Aorta (tissue), 5 donors: ENCODE measurements at regions not wholly inside any gene's neighbourhood (a gene's known extent, or its start where the extent isn't known, plus 50 kb on each side); places are given as distances from the start of the nearest gene placed in this dataset.

Experiments used
- ATAC-seq: fragments of 200-7000 bp; cut with Tn5 transposase; one replicate; pipeline ENCODE4 v1.9.1; 2022; ENCODE audit warnings: moderate library complexity; ENCODE audit not compliant: low FRiP score
- DNase-seq, 2 donors: peaks; one replicate each; pipeline ENCODE4 v3.0.0-alpha.2; 2020
- H3K27ac ChIP-seq, 2 donors: one replicate each; pipeline ENCODE4 v1.5.1; 2013; ENCODE audit warnings: low read length in 2 of 2, mild to moderate bottlenecking in 2 of 2, moderate library complexity in 2 of 2, control low read depth in 1 of 2, inconsistent platforms in 1 of 2, low read depth in 1 of 2
- H3K27me3 ChIP-seq, 2 donors: one replicate each; pipeline ENCODE4 v1.6.1; 2013; ENCODE audit warnings: control low read depth in 1 of 2, low read length in 1 of 2, mild to moderate bottlenecking in 1 of 2, moderate library complexity in 1 of 2; ENCODE audit not compliant: insufficient read depth in 2 of 2, control insufficient read depth in 1 of 2
- H3K36me3 ChIP-seq, 2 donors: one replicate each; pipeline ENCODE4 v1.6.1; 2013; ENCODE audit warnings: control low read depth in 1 of 2, low read length in 1 of 2, mild to moderate bottlenecking in 1 of 2; ENCODE audit not compliant: insufficient read depth in 2 of 2, control insufficient read depth in 1 of 2
- H3K4me1 ChIP-seq, 2 donors: one replicate each; pipeline ENCODE4 v1.6.1; 2013; ENCODE audit warnings: low read length in 2 of 2, control low read depth in 1 of 2, mild to moderate bottlenecking in 1 of 2, moderate library complexity in 1 of 2; ENCODE audit not compliant: insufficient read depth in 2 of 2, control insufficient read depth in 1 of 2
- H3K4me3 ChIP-seq, 2 donors: one replicate each; pipeline ENCODE4 v1.5.1; 2013; ENCODE audit warnings: low read length in 2 of 2, control low read depth in 1 of 2, mild to moderate bottlenecking in 1 of 2
- H3K9me3 ChIP-seq: one replicate; pipeline ENCODE4 v1.6.1; 2013; ENCODE audit warnings: mild to moderate bottlenecking, low read length; ENCODE audit not compliant: control insufficient read depth
- WGBS, 2 donors: extraction: QIAGEN DNeasy Blood & Tissue Kit; methylation state at CpG; one replicate each; pipeline ENCODE4 v1.1.7; 2013; 5-methylcytosine and 5-hydroxymethylcytosine counted together
- intact Hi-C, 2 donors: fragments of 100-400 bp; cut with DNase I; formaldehyde crosslinking; loops; one replicate each; pipeline versions ENCODE4 v1.14.2 to v1.15.0; 2022
- donor health status: healthy with polysubstance abuse.
- donor health status: Bipolar disorder and iron deficiency.
- donor health status: DM: no; HTN: no; CAD: no.
- donor health status: DM: no; HTN: no; CAD: no.
- donor health status: DM: yes; HTN: yes; CAD: no.

DNA sequence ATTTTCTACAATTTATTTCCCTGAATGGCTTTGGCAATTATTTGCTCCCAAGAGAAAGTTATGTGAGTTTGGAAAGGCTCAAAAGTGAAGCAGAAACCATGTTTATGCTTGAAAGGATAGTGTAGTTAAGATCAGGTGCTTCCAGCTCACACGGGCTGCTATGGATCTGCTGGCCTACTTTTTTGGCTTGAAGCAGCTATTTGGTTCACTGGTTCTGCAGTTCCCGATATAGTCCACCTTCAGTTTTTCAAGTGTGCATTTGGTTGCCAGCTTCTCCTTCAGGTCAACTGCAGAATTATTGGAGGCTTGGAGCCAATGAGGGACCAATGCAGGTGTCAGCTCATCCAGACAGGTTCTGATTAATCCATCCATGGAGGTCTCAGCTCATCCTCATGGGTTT lies 484.3 kb upstream of the SEMA3A start:
- no peak for ATAC-seq

DNA sequence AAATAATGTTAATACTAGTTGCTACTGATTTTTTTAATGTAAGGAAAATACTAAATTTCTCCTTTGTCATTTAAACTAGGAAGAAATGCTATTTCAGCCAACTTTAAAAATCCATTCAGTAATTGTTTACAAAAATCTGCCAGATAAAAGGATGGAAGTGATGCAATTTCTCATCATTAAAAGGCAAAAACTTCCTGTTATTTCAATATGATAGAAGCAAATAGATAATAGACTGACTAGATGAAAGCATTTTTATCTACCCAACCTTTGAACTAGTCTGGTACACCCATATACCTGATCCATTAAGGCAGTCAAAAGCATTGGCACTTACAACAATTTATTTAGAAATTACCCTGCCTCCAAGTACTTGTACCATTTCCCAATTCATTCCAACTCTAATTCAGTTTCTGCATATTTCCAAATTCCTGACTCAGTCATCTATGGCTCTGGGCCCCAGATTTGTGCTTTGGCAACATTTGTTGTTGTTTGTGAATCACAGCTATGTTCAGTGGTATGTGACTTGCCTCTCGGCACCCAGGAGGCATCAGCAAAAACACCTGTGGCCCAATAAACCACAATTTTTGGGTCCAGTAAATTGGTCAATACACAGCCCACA lies 482.6 kb upstream of the SEMA3A start:
- intact Hi-C loops = no loop called here
- H3K27ac ChIP-seq = no peak overlapping the region
- no peaks in the 10 kb centered on the region for H3K9me3 ChIP-seq
- 52 to 68% methylated on average over 1 of the region's 1 CpG for WGBS, 2 donors
- H3K27me3 ChIP-seq = no peaks in the 10 kb centered on the region
- DNase-seq (no peak), ATAC-seq (no peak)
- H3K4me3 ChIP-seq = no peak overlapping the region
- no peaks in the 10 kb centered on the region for H3K36me3 ChIP-seq
- peaks cover 7% of the 10 kb centered on the region in 2 donors for H3K4me1 ChIP-seq

More for the DNA sequence above, 484.3 kb upstream of the SEMA3A start:
- no peak overlapping the region for H3K27ac ChIP-seq
- H3K27me3 ChIP-seq = no peaks in the 10 kb centered on the region
- H3K4me3 ChIP-seq = no peak overlapping the region
- no peak for DNase-seq
- peaks cover 2 to 4% of the 10 kb centered on the region in 2 donors for H3K4me1 ChIP-seq
- H3K9me3 ChIP-seq = no peaks in the 10 kb centered on the region
- 79 to 80% methylated on average over 2 of the region's 2 CpGs for WGBS, 2 donors
- intact Hi-C loops = no loop called here
- H3K36me3 ChIP-seq = no peaks in the 10 kb centered on the region

DNA sequence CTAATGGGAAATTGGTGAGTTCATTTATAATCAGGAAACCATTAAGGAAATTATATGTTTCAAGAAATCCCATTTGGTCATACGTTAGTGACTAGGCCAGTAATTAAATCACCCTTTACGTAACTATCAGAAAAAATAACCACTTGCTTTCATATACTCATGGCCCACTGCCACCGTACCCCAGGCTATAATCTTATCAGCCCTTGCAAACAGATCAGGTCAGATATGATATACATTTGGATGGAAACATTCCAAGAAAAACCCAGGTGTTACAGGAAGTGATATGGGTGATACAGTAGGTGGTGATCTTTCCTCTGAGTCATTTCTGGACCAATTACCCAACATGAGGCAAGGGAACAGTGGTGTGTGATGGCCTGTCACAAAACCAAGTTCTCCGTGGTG lies 481.0 kb upstream of the SEMA3A start:
- Histone ChIP-seq H3K27ac (no peak overlapping the region), H3K4me1 (peaks cover 7% of the 10 kb centered on the region in 2 donors), H3K27me3 (no peaks in the 10 kb centered on the region), H3K9me3 (no peaks in the 10 kb centered on the region), H3K36me3 (no peaks in the 10 kb centered on the region), H3K4me3 (no peak overlapping the region)
- 85 to 86% methylated on average over 4 of the region's 4 CpGs for WGBS, 2 donors
- intact Hi-C loops = no loop called here
- DNase-seq = no peak
- no peak for ATAC-seq

DNA sequence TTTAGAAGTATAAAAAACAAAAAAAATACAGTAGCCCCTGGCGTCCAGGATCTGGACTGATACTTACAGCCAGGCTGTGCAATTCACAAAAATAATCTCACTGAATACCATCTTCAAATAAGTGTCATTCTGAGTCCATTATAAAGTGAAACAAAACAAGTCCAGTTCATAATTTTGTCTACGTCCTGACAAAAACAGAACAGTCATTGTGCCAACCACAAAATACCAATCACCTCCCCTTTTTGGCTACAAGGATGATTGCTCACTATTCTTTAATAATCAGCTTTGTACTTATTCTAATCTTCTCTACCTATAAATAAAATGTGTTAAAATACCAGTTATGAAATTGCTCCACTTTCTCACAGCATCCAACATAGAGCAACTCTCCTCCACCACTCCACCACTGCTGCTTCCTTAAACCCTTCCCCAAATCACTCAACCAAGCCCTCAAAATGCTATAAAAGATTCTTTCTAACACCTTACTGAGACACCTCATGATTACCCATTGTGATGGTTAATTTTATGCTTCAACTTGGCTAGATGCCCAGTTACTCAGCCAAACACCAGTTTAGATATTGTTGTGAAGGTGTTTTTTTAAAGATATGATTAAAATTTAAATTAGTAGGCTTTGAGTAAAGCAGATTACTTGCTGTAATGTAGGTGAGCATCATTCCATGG lies 479.8 kb upstream of the SEMA3A start:
- H3K27ac ChIP-seq = no peak overlapping the region
- ATAC-seq (no peak), DNase-seq (no peak)
- no peaks in the 10 kb centered on the region for H3K9me3 ChIP-seq
- WGBS, 2 donors = 14 to 27% methylated on average over 2 of the region's 2 CpGs
- no peaks in the 10 kb centered on the region for H3K27me3 ChIP-seq
- peaks cover 7% of the 10 kb centered on the region in 2 donors for H3K4me1 ChIP-seq
- intact Hi-C loops = no loop called here
- H3K4me3 ChIP-seq = no peak overlapping the region
- no peaks in the 10 kb centered on the region for H3K36me3 ChIP-seq

DNA sequence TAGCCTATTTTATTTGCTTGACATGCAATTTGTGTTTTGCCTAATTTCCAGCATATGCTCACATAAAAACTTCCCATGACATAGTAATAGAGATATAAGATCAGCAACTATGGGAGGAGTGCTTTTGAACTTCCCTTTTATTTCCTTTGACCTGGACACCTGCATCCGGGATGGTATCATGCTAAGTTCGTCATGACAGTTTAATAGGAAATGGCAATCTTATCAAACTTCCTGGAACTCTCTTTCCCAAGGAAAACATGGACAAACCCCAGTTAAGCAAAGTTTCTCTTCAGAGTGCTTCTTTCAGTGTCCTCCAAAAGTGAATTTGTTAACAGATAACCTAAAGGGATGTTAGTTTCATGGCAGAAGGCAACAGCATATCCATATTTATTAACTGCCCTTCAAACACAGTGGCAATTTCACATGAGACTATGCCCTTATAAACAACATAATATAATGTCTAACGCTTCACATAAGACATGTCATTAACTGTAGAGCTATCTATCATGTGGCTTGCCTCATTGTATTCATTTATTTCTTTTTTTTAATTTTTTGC lies 474.7 kb upstream of the SEMA3A start:
- Histone ChIP-seq H3K4me1 (peaks cover 5 to 9% of the 10 kb centered on the region in 2 donors), H3K4me3 (no peak overlapping the region), H3K27ac (peak overlapping the region in 1 of 2 donors; percentile 36), H3K9me3 (no peaks in the 10 kb centered on the region), H3K36me3 (no peaks in the 10 kb centered on the region), H3K27me3 (no peaks in the 10 kb centered on the region)
- ATAC-seq (no peak), DNase-seq (no peak)
- intact Hi-C loops = no loop called here
- WGBS, 2 donors = 59 to 64% methylated on average over 3 of the region's 3 CpGs

DNA sequence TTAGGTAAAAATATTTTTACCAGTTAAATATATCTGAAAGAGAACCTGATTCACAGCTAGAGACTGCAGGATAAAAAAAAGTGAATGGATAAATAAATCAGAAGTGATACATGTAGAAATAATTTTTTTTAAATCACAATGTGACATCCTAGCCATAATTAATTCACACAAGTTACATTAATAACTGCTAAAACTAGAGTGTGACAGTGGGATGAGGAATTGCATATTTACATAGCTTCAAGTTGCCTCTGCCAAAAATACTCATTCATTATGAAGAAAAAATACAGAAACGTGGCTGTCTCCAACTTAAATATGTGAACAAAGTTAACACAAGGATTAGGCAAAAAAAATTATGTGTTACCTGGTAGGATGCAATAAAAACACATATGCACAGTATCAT lies 473.5 kb upstream of the SEMA3A start:
- Histone ChIP-seq H3K9me3 (no peaks in the 10 kb centered on the region), H3K27me3 (no peaks in the 10 kb centered on the region), H3K36me3 (no peaks in the 10 kb centered on the region), H3K4me3 (no peak overlapping the region), H3K4me1 (peaks cover 4 to 6% of the 10 kb centered on the region in 2 donors), H3K27ac (no peak overlapping the region)
- no peak for ATAC-seq
- 0 to 3% methylated on average over 1 of the region's 1 CpG for WGBS, 2 donors
- intact Hi-C loops = no loop called here
- no peak for DNase-seq

DNA sequence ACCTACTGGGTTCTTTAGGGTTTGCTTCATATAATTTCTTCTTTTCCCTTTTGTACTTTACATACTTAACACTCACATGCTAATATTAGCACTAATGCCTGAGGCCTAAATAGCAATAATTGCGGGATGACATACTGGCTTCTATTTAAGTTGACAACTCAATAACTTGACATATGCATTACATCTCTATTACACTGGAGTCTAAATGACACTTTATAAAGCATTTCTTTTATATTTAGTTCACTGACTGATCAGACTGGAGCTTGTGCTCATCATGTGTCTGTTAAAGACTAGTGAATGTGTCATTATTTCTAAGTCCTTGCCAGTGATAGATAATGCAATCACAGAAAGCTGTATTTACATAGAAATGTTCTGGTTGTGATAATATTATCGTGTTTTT lies 472.1 kb upstream of the SEMA3A start:
- Histone ChIP-seq H3K27me3 (no peaks in the 10 kb centered on the region), H3K4me3 (no peak overlapping the region), H3K36me3 (no peaks in the 10 kb centered on the region), H3K9me3 (no peaks in the 10 kb centered on the region), H3K4me1 (peaks cover 0 to 6% of the 10 kb centered on the region in 2 donors), H3K27ac (no peak overlapping the region)
- no peak for ATAC-seq
- 77 to 84% methylated on average over 2 of the region's 2 CpGs for WGBS, 2 donors
- intact Hi-C loops = no loop called here
- no peak for DNase-seq

DNA sequence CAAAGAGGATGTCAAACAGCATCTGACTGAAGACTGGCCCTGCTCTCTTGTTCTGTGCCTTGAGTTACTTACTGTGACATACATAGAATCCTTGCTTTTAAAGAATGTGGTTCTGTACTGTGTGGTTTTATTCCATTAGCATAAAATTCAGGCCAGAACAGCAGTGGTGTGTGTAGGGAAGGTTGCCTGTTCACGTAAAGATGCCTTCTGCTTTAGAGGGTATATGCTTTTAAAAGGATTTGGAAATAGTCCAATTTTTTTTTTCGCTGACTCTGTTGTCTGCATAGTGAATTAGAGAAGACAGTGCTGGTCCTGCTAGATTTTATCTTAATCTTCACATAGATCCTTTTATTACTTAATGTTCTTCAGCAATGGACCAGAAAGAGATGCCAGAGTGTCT lies 470.8 kb upstream of the SEMA3A start:
- Histone ChIP-seq H3K36me3 (no peaks in the 10 kb centered on the region), H3K27ac (no peak overlapping the region), H3K27me3 (no peaks in the 10 kb centered on the region), H3K9me3 (no peaks in the 10 kb centered on the region), H3K4me1 (peaks cover 0 to 6% of the 10 kb centered on the region in 2 donors), H3K4me3 (no peak overlapping the region)
- DNase-seq = no peak
- intact Hi-C loops = no loop called here
- 93 to 96% methylated on average over 2 of the region's 2 CpGs for WGBS, 2 donors
- no peak for ATAC-seq

DNA sequence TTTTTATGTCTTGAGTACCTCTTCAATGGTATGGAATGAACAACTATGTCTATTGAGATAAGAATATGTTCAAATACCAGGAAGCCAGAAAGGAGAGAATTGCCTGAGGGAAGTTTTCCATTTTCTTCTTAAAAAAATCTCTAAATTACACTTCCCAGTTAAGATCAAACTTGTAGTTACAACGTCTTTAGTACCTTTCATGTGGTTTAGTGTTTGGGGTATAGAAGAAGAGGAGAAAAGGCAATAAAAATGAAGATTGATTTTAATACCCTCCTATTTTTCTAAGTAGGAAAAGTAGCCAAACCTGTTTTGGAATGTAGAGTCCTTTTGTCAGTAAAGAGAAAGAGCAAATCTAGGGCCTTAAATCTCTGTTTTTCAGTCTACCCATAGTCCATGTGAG lies 470.0 kb upstream of the SEMA3A start:
- intact Hi-C loops = no loop called here
- DNase-seq (no peak), ATAC-seq (no peak)
- H3K36me3 ChIP-seq = no peaks in the 10 kb centered on the region
- no peak overlapping the region for H3K27ac ChIP-seq
- H3K9me3 ChIP-seq = no peaks in the 10 kb centered on the region
- H3K4me3 ChIP-seq = no peak overlapping the region
- H3K27me3 ChIP-seq = no peaks in the 10 kb centered on the region
- H3K4me1 ChIP-seq = peaks cover 0 to 6% of the 10 kb centered on the region in 2 donors
- 87 to 96% methylated on average over 1 of the region's 1 CpG for WGBS, 2 donors
